DOHH2 (cell line): ENCODE measurements at regions not wholly inside any gene's neighbourhood (a gene's known extent, or its start where the extent isn't known, plus 50 kb on each side); places are given as distances from the start of the nearest gene placed in this dataset.

Source experiments
- H3F3A ChIP-seq: fragments of 200-600 bp; sonication (generic), shearing (Covaris generic); 2 replicates; pipeline ENCODE4 v1.6.0; 2016; ENCODE audit warnings: antibody characterized with exemption, mild to moderate bottlenecking; ENCODE audit not compliant: control insufficient read depth, insufficient read depth
- H3K27ac ChIP-seq: fragments of 200-600 bp; sonication (generic); 2 replicates; pipeline ENCODE4 v1.5.1; 2014; ENCODE audit warnings: low read depth, mild to moderate bottlenecking, low read length, moderate library complexity
- H3K27me3 ChIP-seq: fragments of 200-600 bp; sonication (generic); 2 replicates; pipeline ENCODE4 v1.6.1; 2014; ENCODE audit warnings: mild to moderate bottlenecking, low read length, mixed read lengths; ENCODE audit not compliant: control insufficient read depth
- H3K36me3 ChIP-seq: fragments of 200-600 bp; sonication (generic); 2 replicates; pipeline ENCODE4 v1.6.1; 2014; ENCODE audit warnings: mild to moderate bottlenecking, low read length, moderate library complexity, mixed read lengths; ENCODE audit not compliant: control insufficient read depth
- H3K4me1 ChIP-seq: fragments of 200-600 bp; sonication (generic); 2 replicates; pipeline ENCODE4 v1.6.1; 2014; ENCODE audit warnings: mild to moderate bottlenecking, low read length, mixed read lengths; ENCODE audit not compliant: control insufficient read depth
- H3K4me2 ChIP-seq: fragments of 200-600 bp; sonication (generic); 2 replicates; pipeline ENCODE4 v1.6.0; 2014; ENCODE audit warnings: mild to moderate bottlenecking, low read length, moderate library complexity
- H3K4me3 ChIP-seq: fragments of 200-600 bp; sonication (generic); 2 replicates; pipeline ENCODE4 v1.5.1; 2014; ENCODE audit warnings: mild to moderate bottlenecking, low read length, mixed read lengths
- H3K79me2 ChIP-seq: fragments of 200-600 bp; sonication (generic); 2 replicates; pipeline ENCODE4 v1.6.1; 2014; ENCODE audit warnings: mild to moderate bottlenecking, low read length, mixed read lengths; ENCODE audit not compliant: control insufficient read depth
- H3K9me2 ChIP-seq: fragments of 200-600 bp; sonication (generic); replicated peaks from 2 replicates; pipeline ENCODE4 v1.6.1; 2014; ENCODE audit warnings: mild to moderate bottlenecking, low read length, mixed read lengths; ENCODE audit not compliant: control insufficient read depth
- H3K9me3 ChIP-seq: fragments of 200-600 bp; sonication (generic); 2 replicates; pipeline ENCODE4 v1.6.1; 2014; ENCODE audit warnings: antibody characterized with exemption, low read length, mixed read lengths; ENCODE audit not compliant: control insufficient read depth, insufficient read depth
- H4K20me1 ChIP-seq: fragments of 200-600 bp; sonication (generic); 2 replicates; pipeline ENCODE4 v1.6.0; 2014; ENCODE audit warnings: low read depth, mild to moderate bottlenecking, antibody characterized with exemption, low read length, moderate library complexity; ENCODE audit not compliant: control insufficient read depth, insufficient read depth
- CTCF ChIP-seq: fragments of 200-600 bp; sonication (generic); IDR thresholded peaks from one replicate; pipeline ENCODE4 v1.5.1; 2014; ENCODE audit warnings: antibody characterized with exemption, mild to moderate bottlenecking, low read depth, low read length; ENCODE audit not compliant: poor library complexity, severe bottlenecking
- EZH2phosphoT487 ChIP-seq: fragments of 200-600 bp; sonication (generic); IDR thresholded peaks from 2 replicates; pipeline ENCODE4 v1.6.1; 2017; ENCODE audit warnings: borderline replicate concordance, mild to moderate bottlenecking, antibody characterized with exemption, low read length, moderate library complexity, mixed read lengths

- no peaks in the 10 kb centered on the region for H3F3A ChIP-seq
- no peaks in the 10 kb centered on the region for H3K27me3 ChIP-seq
- no peak overlapping the region for H3K4me3 ChIP-seq
- H3K27ac ChIP-seq = no peak overlapping the region
- TF ChIP-seq EZH2phosphoT487 (no peak), CTCF (no peak)
- H4K20me1 ChIP-seq = no peaks in the 10 kb centered on the region
- peaks cover 8% of the 10 kb centered on the region for H3K4me1 ChIP-seq
- no peaks in the 10 kb centered on the region for H3K79me2 ChIP-seq
- no peaks in the 10 kb centered on the region for H3K9me2 ChIP-seq
- no peaks in the 10 kb centered on the region for H3K36me3 ChIP-seq
- H3K9me3 ChIP-seq = no peaks in the 10 kb centered on the region
- no peak overlapping the region for H3K4me2 ChIP-seq
Measured at GRCh38 chr3:98990657-98991056, 89.2 kb upstream of the DCBLD2 start.

GRCh38 chr3:98986073-98986472 lies 84.6 kb upstream of the DCBLD2 start:
- no peaks in the 10 kb centered on the region for H3F3A ChIP-seq
- H3K36me3 ChIP-seq = no peaks in the 10 kb centered on the region
- no peak overlapping the region for H3K4me3 ChIP-seq
- H3K4me1 ChIP-seq = peaks cover 4% of the 10 kb centered on the region
- no peaks in the 10 kb centered on the region for H3K9me3 ChIP-seq
- H3K27me3 ChIP-seq = no peaks in the 10 kb centered on the region
- TF ChIP-seq EZH2phosphoT487 (no peak), CTCF (no peak)
- H3K27ac ChIP-seq = no peak overlapping the region
- H3K4me2 ChIP-seq = no peak overlapping the region
- H4K20me1 ChIP-seq = no peaks in the 10 kb centered on the region
- H3K79me2 ChIP-seq = no peaks in the 10 kb centered on the region
- no peaks in the 10 kb centered on the region for H3K9me2 ChIP-seq

GRCh38 chr3:98985431-98985830 lies 83.9 kb upstream of the DCBLD2 start:
- no peaks in the 10 kb centered on the region for H3K9me2 ChIP-seq
- H3K4me2 ChIP-seq = no peak overlapping the region
- TF ChIP-seq EZH2phosphoT487 (no peak), CTCF (no peak)
- H3K36me3 ChIP-seq = no peaks in the 10 kb centered on the region
- H3K27me3 ChIP-seq = no peaks in the 10 kb centered on the region
- no peak overlapping the region for H3K4me3 ChIP-seq
- H3K4me1 ChIP-seq = peaks cover 4% of the 10 kb centered on the region
- H3F3A ChIP-seq = no peaks in the 10 kb centered on the region
- no peaks in the 10 kb centered on the region for H4K20me1 ChIP-seq
- no peaks in the 10 kb centered on the region for H3K9me3 ChIP-seq
- H3K79me2 ChIP-seq = no peaks in the 10 kb centered on the region
- H3K27ac ChIP-seq = no peak overlapping the region

- H3K27ac ChIP-seq = no peak overlapping the region
- H3K9me3 ChIP-seq = no peaks in the 10 kb centered on the region
- H3K4me1 ChIP-seq = peaks cover 4% of the 10 kb centered on the region
- no peaks in the 10 kb centered on the region for H3K27me3 ChIP-seq
- H3K4me2 ChIP-seq = no peak overlapping the region
- H3K9me2 ChIP-seq = no peaks in the 10 kb centered on the region
- no peaks in the 10 kb centered on the region for H3F3A ChIP-seq
- H4K20me1 ChIP-seq = no peaks in the 10 kb centered on the region
- TF ChIP-seq CTCF (no peak), EZH2phosphoT487 (no peak)
- H3K4me3 ChIP-seq = no peak overlapping the region
- no peaks in the 10 kb centered on the region for H3K79me2 ChIP-seq
- no peaks in the 10 kb centered on the region for H3K36me3 ChIP-seq
Measured at GRCh38 chr3:98984024-98984423, 82.5 kb upstream of the DCBLD2 start.
